Panc1 (cell line): ENCODE measurements at regions not wholly inside any gene's neighbourhood (a gene's known extent, or its start where the extent isn't known, plus 50 kb on each side); places are given as distances from the start of the nearest gene placed in this dataset.

Experiments
- POLR2AphosphoS5 ChIP-seq: IDR thresholded peaks from 2 replicates; pipeline ENCODE4 v1.6.1; 2012; ENCODE audit warnings: mild to moderate bottlenecking, low read depth, low read length, moderate library complexity
- SIN3A ChIP-seq: IDR thresholded peaks from 2 replicates; pipeline ENCODE4 v1.6.1; 2012; ENCODE audit warnings: low read depth, mild to moderate bottlenecking, low read length, moderate library complexity, borderline replicate concordance; ENCODE audit not compliant: insufficient read depth
- TF ChIP-seq, protein P1 (sequence below): fragments of 450-650 bp; IDR thresholded peaks from 2 replicates; pipeline ENCODE4 v1.5.1; 2017; ENCODE audit warnings: mild to moderate bottlenecking

DNA sequence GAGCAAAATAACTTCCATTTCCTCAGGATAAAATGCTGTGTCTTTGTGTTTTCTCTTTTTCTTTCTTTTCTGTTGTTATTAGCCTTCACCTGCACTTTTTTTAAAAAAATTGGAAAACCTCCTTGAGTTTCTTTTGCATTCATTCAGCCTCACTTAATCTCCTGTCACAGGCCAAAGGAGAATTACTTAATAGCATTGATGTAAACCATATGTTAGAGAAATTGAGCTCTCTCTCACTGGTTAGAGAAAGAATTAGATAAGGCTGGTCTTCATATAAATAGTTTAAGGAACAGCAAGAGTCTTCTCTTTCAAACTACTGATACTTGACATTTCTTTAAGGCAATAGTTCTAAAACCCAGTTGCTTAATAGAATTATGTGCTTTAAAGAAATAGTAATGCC is 564.2 kb downstream of the TFAP2B start:
- TF ChIP-seq, protein P1, sequence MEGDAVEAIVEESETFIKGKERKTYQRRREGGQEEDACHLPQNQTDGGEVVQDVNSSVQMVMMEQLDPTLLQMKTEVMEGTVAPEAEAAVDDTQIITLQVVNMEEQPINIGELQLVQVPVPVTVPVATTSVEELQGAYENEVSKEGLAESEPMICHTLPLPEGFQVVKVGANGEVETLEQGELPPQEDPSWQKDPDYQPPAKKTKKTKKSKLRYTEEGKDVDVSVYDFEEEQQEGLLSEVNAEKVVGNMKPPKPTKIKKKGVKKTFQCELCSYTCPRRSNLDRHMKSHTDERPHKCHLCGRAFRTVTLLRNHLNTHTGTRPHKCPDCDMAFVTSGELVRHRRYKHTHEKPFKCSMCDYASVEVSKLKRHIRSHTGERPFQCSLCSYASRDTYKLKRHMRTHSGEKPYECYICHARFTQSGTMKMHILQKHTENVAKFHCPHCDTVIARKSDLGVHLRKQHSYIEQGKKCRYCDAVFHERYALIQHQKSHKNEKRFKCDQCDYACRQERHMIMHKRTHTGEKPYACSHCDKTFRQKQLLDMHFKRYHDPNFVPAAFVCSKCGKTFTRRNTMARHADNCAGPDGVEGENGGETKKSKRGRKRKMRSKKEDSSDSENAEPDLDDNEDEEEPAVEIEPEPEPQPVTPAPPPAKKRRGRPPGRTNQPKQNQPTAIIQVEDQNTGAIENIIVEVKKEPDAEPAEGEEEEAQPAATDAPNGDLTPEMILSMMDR, result no peak
- no peak for TF ChIP-seq SIN3A
- no peak for TF ChIP-seq POLR2AphosphoS5
